T-cell (primary cell): ENCODE measurements at regions not wholly inside any gene's neighbourhood (a gene's known extent, or its start where the extent isn't known, plus 50 kb on each side); places are given as distances from the start of the nearest gene placed in this dataset.

Experiments
- ATAC-seq, 4 experiments: fragments of 200-7000 bp in 3 of 4; fragments of 150-1000 bp in 1 of 4; cut with Tn5 transposase; replicated peaks in 1 of 4; 1 replicate in 3 of 4; 2 replicates in 1 of 4; pipeline ENCODE4 v1.10.0; 2021; ENCODE audit warnings: moderate library complexity in 3 of 4, mild to moderate bottlenecking in 2 of 4, moderate number of reproducible peaks in 1 of 4
- CTCF ChIA-PET, 2 donors: fragments of 300-600 bp; sonication (Branson Sonifier 250); formaldehyde crosslinking; loops; one replicate each; lab custom pipeline; 2022; ENCODE audit warnings: antibody characterized with exemption in 2 of 2; lab: Charles Lee
- POLR2A ChIA-PET, 2 donors: fragments of 300-600 bp; sonication (Branson Sonifier 250); formaldehyde crosslinking; loops; one replicate each; lab custom pipeline; 2022; ENCODE audit warnings: antibody characterized with exemption in 2 of 2; lab: Charles Lee
- DNase-seq, 35 experiments: peaks; one replicate each; pipeline versions ENCODE4 v3.0.0 to v3.0.0-alpha.2; 2013 to 2023
- H3K27ac ChIP-seq: one replicate; pipeline ENCODE4 v1.5.1; 2013; ENCODE audit warnings: low read length
- H3K27me3 ChIP-seq, 2 experiments: replicated peaks in 1 of 2; 1 replicate in 1 of 2; 2 replicates in 1 of 2; pipeline versions ENCODE4 v1.6.1 to v1.7.0; 2013; ENCODE audit warnings: low read length in 1 of 2, mixed read lengths in 1 of 2; ENCODE audit not compliant: control insufficient read depth in 2 of 2, insufficient read depth in 2 of 2; ENCODE audit errors: extremely low read depth in 1 of 2
- H3K36me3 ChIP-seq, 2 donors: 1 replicate in 1 of 2; 2 replicates in 1 of 2; pipeline versions ENCODE4 v1.6.1 to v1.7.0; 2013; ENCODE audit warnings: low read length in 1 of 2; ENCODE audit not compliant: control insufficient read depth in 2 of 2, insufficient read depth in 1 of 2; ENCODE audit errors: extremely low read depth in 1 of 2
- H3K4me1 ChIP-seq, 2 experiments: 1 replicate in 1 of 2; 2 replicates in 1 of 2; pipeline versions ENCODE4 v1.6.1 to v1.7.0; 2013; ENCODE audit warnings: low read length in 2 of 2, mixed read lengths in 1 of 2; ENCODE audit not compliant: insufficient read depth in 2 of 2, control insufficient read depth in 1 of 2; ENCODE audit errors: extremely low read depth in 1 of 2
- H3K4me3 ChIP-seq, 2 donors: 1 replicate in 1 of 2; 2 replicates in 1 of 2; pipeline versions ENCODE4 v1.5.1 to v1.7.0; 2013; ENCODE audit warnings: mild to moderate bottlenecking in 2 of 2, low read length in 1 of 2, moderate library complexity in 1 of 2; ENCODE audit not compliant: control insufficient read depth in 1 of 2; ENCODE audit errors: extremely low read depth in 1 of 2
- H3K9me3 ChIP-seq: 2 replicates; pipeline ENCODE4 v1.7.0; 2013
- H3K27ac Mint-ChIP-seq, 2 donors: one replicate each; pipeline ENCODE4 v1.8.0; 2020 to 2021; ENCODE audit warnings: mild to moderate bottlenecking in 2 of 2, mixed read lengths in 2 of 2
- H3K27me3 Mint-ChIP-seq, 2 donors: one replicate each; pipeline ENCODE4 v1.8.0; 2021 to 2022; ENCODE audit warnings: mixed read lengths in 2 of 2
- H3K36me3 Mint-ChIP-seq: one replicate; pipeline ENCODE4 v1.8.0; 2021; ENCODE audit warnings: mixed read lengths
- H3K4me1 Mint-ChIP-seq, 3 donors: one replicate each; pipeline ENCODE4 v1.8.0; 2020 to 2022; ENCODE audit warnings: mixed read lengths in 3 of 3, mild to moderate bottlenecking in 1 of 3
- H3K4me3 Mint-ChIP-seq, 3 donors: one replicate each; pipeline ENCODE4 v1.8.0; 2020 to 2022; ENCODE audit warnings: mild to moderate bottlenecking in 3 of 3, mixed read lengths in 3 of 3, moderate library complexity in 3 of 3
- H3K9me3 Mint-ChIP-seq, 3 donors: one replicate each; pipeline ENCODE4 v1.8.0; 2020 to 2022; ENCODE audit warnings: mixed read lengths in 3 of 3
- WGBS: methylation state at CpG from one replicate; pipeline ENCODE4 v1.1.5; 2013; ENCODE audit warnings: missing lambda C conversion rate; ENCODE audit not compliant: insufficient coverage; 5-methylcytosine and 5-hydroxymethylcytosine counted together

DNA sequence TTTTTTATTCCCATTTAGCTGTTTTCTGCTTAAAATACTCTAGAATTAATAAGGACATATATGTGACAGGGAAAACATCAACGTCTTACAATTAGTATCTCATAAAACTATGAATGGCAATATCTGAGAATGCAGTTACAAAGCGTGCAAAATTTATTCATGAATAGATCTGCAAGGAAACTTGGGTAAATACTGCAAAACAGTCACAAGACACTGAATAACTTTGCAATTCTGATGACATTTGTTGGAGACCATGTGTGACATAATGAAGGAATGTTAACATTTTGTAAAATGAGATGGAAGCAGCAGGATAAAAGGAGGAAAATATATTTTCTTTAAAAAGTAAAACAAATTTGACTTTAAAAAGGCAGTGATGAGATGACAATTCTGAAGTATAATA is 480.9 kb upstream of the SEMA6A start:
- Histone ChIP-seq H3K9me3 (no peaks in the 10 kb centered on the region), H3K27ac (no peak overlapping the region), H3K36me3 (no peaks in the 10 kb centered on the region), H3K27me3 (no peaks in the 10 kb centered on the region), H3K4me3 (no peak overlapping the region), H3K4me1 (no peaks in the 10 kb centered on the region)
- Mint-ChIP-seq H3K4me1 (no peaks in the 10 kb centered on the region), H3K36me3 (no peaks in the 10 kb centered on the region), H3K4me3 (no peak overlapping the region), H3K27me3 (no peaks in the 10 kb centered on the region), H3K27ac (no peak overlapping the region), H3K9me3 (peaks cover 0 to 12% (median 2%) of the 10 kb centered on the region in 3 donors)
- ATAC-seq (no peak), DNase-seq (no peak)
- ChIA-PET CTCF (no interaction called here), POLR2A (no interaction called here)
- no CpG with 5 or more reads among the region's 2 CpGs for WGBS

DNA sequence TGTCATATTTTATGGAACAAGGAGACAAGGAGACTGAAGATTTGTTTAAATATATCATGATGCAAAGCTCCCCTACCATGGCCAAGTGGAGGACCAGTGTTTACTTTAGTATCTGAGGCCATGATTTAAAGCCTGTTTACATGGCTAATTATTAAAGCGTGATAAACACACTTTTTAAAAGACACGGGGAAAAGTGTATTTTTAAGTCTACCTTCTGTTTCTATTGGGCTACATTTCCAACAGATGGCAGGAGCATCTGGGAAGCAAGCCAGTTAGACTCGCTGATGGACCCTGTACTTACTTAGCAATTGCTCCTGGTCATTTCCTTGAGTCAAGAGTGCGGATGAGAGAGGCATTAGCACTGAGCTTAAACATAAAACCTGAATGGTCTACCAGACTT is 480.3 kb upstream of the SEMA6A start:
- Mint-ChIP-seq H3K4me1 (no peaks in the 10 kb centered on the region), H3K27me3 (no peaks in the 10 kb centered on the region), H3K36me3 (no peaks in the 10 kb centered on the region), H3K4me3 (no peak overlapping the region), H3K27ac (no peak overlapping the region), H3K9me3 (peaks cover 0 to 15% (median 8%) of the 10 kb centered on the region in 3 donors)
- WGBS = 84% methylated on average over 4 of the region's 4 CpGs
- no peak for DNase-seq
- ChIA-PET POLR2A (interaction anchor here in 1 of 2 donors (0.8 kb wide), 1 partner anchor 953 kb away, joined by 4 read pairs; no protein-coding TSS in a partner anchor), CTCF (no interaction called here)
- H3K27ac ChIP-seq = no peak overlapping the region
- H3K36me3 ChIP-seq = no peaks in the 10 kb centered on the region
- H3K4me3 ChIP-seq = no peak overlapping the region
- ATAC-seq = no peak
- H3K4me1 ChIP-seq = no peaks in the 10 kb centered on the region
- no peaks in the 10 kb centered on the region for H3K9me3 ChIP-seq
- no peaks in the 10 kb centered on the region for H3K27me3 ChIP-seq

DNA sequence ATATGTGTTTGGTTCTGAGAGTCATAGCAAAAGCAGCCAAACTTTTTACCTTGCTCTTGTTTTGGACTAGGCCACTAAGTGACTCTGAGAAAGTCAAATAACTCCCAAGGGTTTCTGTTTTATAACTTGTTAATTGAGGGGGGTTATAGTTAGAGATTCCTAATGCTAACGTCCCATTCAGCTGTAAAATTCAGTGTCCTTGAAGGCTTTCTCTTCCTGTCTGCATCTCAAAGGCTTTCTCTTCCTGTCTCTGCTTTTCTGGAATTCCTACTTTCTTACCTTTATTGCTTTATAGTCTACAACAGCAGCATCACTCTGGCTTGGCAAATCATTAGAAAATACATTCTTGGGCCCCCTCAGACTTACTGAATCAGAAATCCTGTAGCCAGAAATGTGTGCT is 479.5 kb upstream of the SEMA6A start:
- H3K27me3 Mint-ChIP-seq = no peaks in the 10 kb centered on the region
- ATAC-seq (no peak), DNase-seq (no peak)
- peaks cover 0 to 16% (median 8%) of the 10 kb centered on the region in 3 donors for H3K9me3 Mint-ChIP-seq
- Histone ChIP-seq H3K27ac (no peak overlapping the region), H3K36me3 (no peaks in the 10 kb centered on the region), H3K4me3 (no peak overlapping the region), H3K4me1 (no peaks in the 10 kb centered on the region), H3K9me3 (no peaks in the 10 kb centered on the region), H3K27me3 (no peaks in the 10 kb centered on the region)
- H3K4me1 Mint-ChIP-seq = no peaks in the 10 kb centered on the region
- ChIA-PET CTCF (no interaction called here), POLR2A (no interaction called here)
- no CpG with 5 or more reads among the region's 1 CpG for WGBS
- no peaks in the 10 kb centered on the region for H3K36me3 Mint-ChIP-seq
- no peak overlapping the region for H3K4me3 Mint-ChIP-seq
- H3K27ac Mint-ChIP-seq = no peak overlapping the region

DNA sequence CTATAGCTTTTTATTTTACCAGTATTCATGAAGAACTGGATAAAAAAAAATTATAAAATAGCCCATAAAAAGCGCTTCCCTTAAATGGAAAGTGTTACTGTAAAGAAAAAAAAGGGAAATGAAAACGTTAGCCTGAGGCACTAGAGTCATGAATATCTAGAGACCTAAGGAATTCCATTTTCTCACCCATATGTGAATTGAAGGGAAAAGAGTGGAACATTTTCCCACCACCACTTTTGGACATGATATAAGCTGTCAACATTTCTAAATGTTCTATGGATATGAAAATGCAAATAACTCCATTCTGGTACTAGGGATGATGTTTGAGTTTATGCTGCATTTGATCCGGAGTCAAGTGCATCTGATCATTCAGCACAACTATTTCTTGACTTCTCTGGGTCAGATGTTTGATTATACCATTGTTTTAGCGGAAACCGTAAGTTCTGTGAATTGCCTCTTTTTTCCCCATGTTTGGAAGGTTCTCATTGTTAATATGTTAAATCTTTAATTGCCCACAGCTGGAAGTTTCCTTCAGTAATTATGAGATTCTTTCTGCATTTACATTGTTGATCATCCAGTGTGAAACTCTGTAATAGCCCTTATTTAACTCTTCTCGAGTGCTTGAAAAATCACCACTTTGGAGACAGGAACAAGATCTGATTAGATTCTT is 467.4 kb upstream of the SEMA6A start:
- no peaks in the 10 kb centered on the region for H3K36me3 ChIP-seq
- Mint-ChIP-seq H3K27ac (no peak overlapping the region), H3K9me3 (peaks cover 0 to 5% (median 0%) of the 10 kb centered on the region in 3 donors), H3K36me3 (no peaks in the 10 kb centered on the region), H3K4me1 (no peaks in the 10 kb centered on the region), H3K27me3 (no peaks in the 10 kb centered on the region), H3K4me3 (no peak overlapping the region)
- DNase-seq (no peak), ATAC-seq (no peak)
- POLR2A ChIA-PET = interaction anchor here in 1 of 2 donors (0.7 kb wide), 1 partner anchor 163 kb away, joined by 4 read pairs; no protein-coding TSS in a partner anchor
- WGBS = no CpG with 5 or more reads among the region's 6 CpGs
- CTCF ChIA-PET = no interaction called here
- H3K4me3 ChIP-seq = no peak overlapping the region
- H3K27ac ChIP-seq = no peak overlapping the region
- no peaks in the 10 kb centered on the region for H3K9me3 ChIP-seq
- no peaks in the 10 kb centered on the region for H3K27me3 ChIP-seq
- H3K4me1 ChIP-seq = no peaks in the 10 kb centered on the region

DNA sequence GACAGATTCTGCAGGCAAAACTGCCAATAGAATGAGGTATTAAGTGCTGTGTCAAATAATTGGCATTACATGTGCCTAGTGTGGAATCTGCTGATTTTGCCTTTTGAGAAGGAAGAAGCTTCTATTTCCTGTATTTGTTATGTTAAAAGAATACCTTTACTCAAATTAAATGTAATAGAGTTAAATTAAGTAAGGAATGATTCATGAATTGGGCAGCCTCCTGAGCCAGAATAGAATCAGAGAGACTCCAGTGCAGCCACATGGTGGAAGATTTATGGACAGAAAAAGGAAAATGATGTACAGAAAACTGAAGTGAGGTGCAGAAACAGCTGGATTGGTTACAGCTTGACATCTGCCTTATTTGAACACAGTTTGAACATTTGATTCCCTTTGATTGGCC is 464.4 kb upstream of the SEMA6A start:
- POLR2A ChIA-PET = no interaction called here

DNA sequence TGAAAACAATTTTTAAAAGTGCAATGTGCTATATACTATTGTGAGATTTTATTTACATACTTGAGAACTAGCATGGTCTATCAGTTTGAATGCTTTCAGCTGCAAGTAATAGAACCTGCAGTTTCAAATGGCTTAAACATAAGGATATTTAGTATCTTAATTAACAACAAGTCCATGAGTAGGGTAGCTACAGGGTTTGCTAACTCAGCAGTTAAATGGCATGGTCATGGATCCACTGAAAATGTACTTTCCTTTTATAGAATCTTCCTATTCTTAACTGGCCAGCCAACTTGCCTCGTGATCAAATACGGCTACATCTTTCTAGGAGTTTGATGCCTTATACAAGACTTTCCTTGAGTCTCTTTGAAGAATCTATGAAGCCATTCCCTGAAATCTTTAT is 452.8 kb upstream of the SEMA6A start:
- ATAC-seq (no peak), DNase-seq (no peak)
- Mint-ChIP-seq H3K27me3 (no peaks in the 10 kb centered on the region), H3K36me3 (no peaks in the 10 kb centered on the region), H3K27ac (no peak overlapping the region), H3K4me1 (no peaks in the 10 kb centered on the region), H3K4me3 (no peak overlapping the region), H3K9me3 (no peaks in the 10 kb centered on the region)
- ChIA-PET CTCF (no interaction called here), POLR2A (no interaction called here)
- no peaks in the 10 kb centered on the region for H3K4me1 ChIP-seq
- no peak overlapping the region for H3K27ac ChIP-seq
- no peaks in the 10 kb centered on the region for H3K27me3 ChIP-seq
- no peaks in the 10 kb centered on the region for H3K36me3 ChIP-seq
- whole genome bisulfite sequencing = 80% methylated on average over 2 of the region's 2 CpGs
- H3K9me3 ChIP-seq = no peaks in the 10 kb centered on the region
- H3K4me3 ChIP-seq = no peak overlapping the region

More for the DNA sequence above, 464.4 kb upstream of the SEMA6A start:
- Histone ChIP-seq H3K4me3 (no peak overlapping the region), H3K27me3 (no peaks in the 10 kb centered on the region), H3K36me3 (no peaks in the 10 kb centered on the region), H3K9me3 (no peaks in the 10 kb centered on the region), H3K27ac (no peak overlapping the region), H3K4me1 (no peaks in the 10 kb centered on the region)
- H3K4me3 Mint-ChIP-seq = no peak overlapping the region
- peaks cover 0 to 5% (median 0%) of the 10 kb centered on the region in 3 donors for H3K9me3 Mint-ChIP-seq
- no peaks in the 10 kb centered on the region for H3K27me3 Mint-ChIP-seq
- CTCF ChIA-PET = no interaction called here
- no peak for ATAC-seq
- no peak overlapping the region for H3K27ac Mint-ChIP-seq
- no peaks in the 10 kb centered on the region for H3K36me3 Mint-ChIP-seq
- DNase-seq = no peak
- no peaks in the 10 kb centered on the region for H3K4me1 Mint-ChIP-seq

DNA sequence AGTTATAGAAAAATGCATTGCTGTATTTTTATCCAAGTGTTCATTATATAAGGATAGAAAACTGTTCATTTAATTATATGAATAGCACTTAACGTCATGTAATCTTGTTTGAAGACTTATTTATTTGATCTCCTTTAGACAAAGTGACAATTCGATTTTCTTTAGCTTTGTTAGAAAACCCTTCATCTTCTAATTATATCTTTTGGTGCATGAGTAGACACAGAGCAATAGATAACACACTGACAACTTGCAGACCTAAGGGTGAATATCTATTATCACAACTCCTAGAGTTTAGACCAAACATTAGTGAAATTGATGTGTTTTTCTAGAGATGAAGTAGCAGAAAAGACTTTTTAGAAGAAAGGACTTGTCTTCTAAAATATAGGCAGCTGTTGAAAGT is 446.4 kb upstream of the SEMA6A start:
- Histone ChIP-seq H3K4me3 (no peak overlapping the region), H3K9me3 (no peaks in the 10 kb centered on the region), H3K27me3 (no peaks in the 10 kb centered on the region), H3K27ac (no peak overlapping the region), H3K36me3 (no peaks in the 10 kb centered on the region), H3K4me1 (no peaks in the 10 kb centered on the region)
- no CpG with 5 or more reads among the region's 2 CpGs for WGBS
- Mint-ChIP-seq H3K36me3 (no peaks in the 10 kb centered on the region), H3K27me3 (no peaks in the 10 kb centered on the region), H3K4me3 (no peak overlapping the region), H3K27ac (no peak overlapping the region), H3K9me3 (no peaks in the 10 kb centered on the region), H3K4me1 (no peaks in the 10 kb centered on the region)
- ChIA-PET POLR2A (no interaction called here), CTCF (no interaction called here)
- ATAC-seq (no peak), DNase-seq (no peak)
